T-helper 2 cell treated with Interferon-gamma antibody and Interleukin-4, amounts not matched to agents 100 ng/mL and 5 ng/mL, for 36 hours (primary cell): ENCODE measurements at regions not wholly inside any gene's neighbourhood (a gene's known extent, or its start where the extent isn't known, plus 50 kb on each side); places are given as distances from the start of the nearest gene placed in this dataset.
"Not testable (repeated sequence)": the region's sequence is repeated elsewhere in the genome, so short reads cannot be mapped to it uniquely, and the experiment has no call there.

Source experiments
- intact Hi-C: fragments of 100-400 bp; cut with micrococcal nuclease; formaldehyde crosslinking; loops from one replicate; pipeline ENCODE4 v1.15.1; 2023

DNA sequence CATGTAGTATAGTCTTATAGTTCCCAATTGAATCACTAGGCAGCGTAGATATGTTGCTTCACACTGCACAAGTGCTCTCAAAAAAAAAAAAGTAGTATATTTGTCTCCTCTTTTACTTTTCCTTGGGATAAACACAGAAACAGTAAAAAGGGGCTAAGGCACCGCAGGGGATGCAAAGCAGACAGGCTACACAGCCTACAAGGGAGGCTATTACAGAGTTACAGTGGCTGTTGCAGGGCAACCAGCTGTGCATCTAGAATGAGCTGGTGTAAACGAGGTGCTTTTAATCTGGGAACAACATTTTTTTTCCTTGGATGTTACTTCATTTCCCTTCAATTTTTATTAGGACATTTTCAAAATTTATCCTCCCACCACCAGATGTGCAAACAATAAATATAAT lies 1934.7 kb upstream of the CELF4 start:
- intact Hi-C loops, result no loop called here

- intact Hi-C loops, result no loop called here
Measured at GRCh38 chr18:39497821-39498220, 1932.2 kb upstream of the CELF4 start.

DNA sequence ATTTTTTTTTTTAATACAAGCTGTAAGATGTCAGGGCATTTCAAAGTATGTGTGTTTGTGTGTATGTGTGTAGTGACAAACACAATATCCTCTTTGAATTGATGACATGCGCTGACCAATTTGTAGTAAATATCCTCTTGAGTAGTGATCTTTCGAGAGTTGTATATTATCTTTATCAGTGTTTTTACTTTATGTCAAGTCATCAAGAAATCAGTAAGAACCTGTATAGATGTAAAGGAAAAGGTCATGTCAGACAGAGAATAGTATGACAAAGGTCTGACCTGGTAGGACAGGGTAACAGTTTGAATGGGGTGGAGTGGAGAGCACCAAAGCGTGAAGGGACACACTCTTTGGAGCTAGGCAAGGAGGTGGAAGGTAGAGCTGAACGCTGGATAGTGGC lies 1931.4 kb upstream of the CELF4 start:
- intact Hi-C loops, result no loop called here

DNA sequence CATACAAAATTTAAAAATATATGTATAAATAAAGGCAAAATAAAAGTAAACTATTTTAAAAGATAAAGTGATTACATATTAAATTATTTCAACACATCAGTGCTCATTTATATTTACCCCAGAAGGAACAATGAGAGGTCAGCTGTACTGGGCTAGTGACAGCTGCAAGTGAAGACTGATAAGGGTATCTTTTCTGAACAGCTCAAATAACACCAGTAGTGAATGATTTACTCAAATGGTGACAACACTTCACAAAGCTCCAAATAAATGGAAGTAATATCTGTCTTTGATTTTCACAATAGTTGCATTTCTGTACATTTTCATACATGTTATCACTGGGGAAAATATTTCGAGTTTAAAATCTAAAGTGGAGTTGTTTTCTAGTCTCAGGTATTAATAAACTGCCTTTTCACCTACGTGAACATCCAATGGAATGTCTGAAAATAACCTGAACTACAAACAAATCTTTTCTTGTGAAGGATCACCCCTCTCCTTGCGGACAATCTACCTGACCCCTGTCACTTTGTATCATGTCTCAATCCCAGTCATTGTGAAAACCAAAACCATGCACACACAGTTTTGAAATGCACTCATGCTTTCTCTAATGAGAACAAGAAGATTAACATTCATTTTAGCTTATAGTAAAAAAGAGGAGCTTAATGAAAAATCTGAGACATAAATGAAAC lies 1928.8 kb upstream of the CELF4 start:
- intact Hi-C loops, result no loop called here

DNA sequence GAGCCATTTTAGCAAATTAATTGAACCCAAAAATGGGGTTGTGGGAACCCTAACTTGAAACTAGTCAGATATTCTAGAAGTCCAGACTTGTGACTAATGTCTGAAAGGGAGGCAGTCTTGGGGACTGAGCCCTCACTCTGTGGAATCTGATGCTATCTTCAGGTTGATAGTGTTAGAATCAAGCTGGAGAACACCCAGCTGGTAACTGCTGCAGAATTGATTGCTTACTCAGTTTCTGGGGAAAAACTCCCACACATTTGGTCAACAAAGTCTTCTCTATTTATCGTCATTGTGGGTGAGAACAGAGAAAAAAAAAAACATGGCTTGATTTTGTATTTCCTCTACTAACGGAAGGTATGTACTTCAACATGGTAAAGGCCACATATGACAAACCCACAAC lies 1925.8 kb upstream of the CELF4 start:
- intact Hi-C loops, result no loop called here

GRCh38 chr18:39489431-39489830 lies 1923.8 kb upstream of the CELF4 start:
- intact Hi-C loops, result no loop called here

GRCh38 chr18:39487932-39488331 lies 1922.3 kb upstream of the CELF4 start:
- intact Hi-C loops, result no loop called here

DNA sequence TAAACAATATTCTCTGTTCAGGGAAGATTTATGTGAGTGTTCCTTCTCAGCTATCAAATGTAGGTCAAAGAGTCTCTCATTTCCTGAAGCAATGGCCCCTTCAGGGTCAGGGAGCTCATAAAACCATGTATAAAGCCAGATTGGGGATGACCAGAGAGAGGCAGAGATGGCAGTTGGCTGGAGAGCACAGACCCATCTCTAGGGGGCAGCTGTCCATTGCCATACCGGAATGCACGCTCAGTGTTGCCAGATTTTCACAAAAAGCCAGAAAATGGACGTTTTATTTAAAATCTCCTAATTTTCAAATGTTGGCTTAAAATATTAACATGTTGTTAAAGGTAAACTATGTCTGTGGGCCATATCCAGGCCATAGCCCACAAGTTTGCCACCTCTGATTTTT lies 1920.7 kb upstream of the CELF4 start:
- intact Hi-C loops, result no loop called here

GRCh38 chr18:39485696-39486095 lies 1920.1 kb upstream of the CELF4 start:
- intact Hi-C loops, result no loop called here

DNA sequence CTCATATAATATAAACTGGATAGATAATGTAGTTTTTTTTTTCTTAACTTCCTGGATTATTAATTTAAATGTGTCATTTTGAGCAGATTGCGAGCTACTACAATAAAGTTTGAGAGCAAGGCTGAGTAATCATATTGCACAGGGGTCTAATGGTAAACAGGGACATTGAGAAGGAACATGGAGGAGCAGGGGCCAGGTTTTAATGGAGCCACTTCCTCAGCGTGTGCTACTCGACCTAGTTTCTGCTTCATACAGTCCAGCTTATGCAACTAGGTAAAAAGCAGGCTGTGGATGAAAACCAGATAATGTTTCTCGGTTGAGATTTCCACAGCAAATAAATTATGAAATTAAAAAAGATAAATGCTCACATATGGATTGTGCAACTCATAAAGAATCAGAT lies 1915.7 kb upstream of the CELF4 start:
- intact Hi-C loops, result no loop called here

DNA sequence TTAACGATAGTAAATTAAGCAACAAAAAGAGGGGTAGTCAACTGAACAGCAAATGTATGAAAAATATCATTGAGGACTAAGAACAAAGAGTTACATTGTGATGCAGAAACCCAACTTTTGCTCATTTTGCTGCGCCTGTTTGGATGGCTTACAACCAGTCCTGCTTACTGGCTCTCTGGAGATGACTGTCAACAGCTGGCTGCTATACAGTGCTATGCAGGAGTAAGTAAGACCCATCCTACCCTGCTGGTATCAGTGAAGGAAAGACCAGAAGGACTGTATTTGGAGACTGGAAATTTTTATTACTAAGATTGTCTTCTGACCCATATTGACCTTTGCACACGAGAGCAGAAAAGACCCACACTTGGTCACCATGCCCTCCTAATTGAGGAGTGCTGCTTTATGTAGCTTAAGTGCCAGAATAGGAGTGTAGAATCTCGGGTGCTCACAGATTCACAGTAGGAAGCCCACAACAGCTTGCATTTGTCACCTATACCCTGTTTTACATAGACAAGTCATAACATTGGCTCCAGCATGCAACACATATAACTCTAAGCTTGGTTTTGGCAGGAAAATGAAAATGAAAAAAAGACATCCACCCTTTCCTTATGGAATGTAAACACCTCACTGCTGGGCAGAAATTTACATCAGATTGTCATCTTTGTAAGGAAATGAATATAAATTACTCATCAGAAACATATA lies 1915.0 kb upstream of the CELF4 start:
- intact Hi-C loops, result no loop called here

DNA sequence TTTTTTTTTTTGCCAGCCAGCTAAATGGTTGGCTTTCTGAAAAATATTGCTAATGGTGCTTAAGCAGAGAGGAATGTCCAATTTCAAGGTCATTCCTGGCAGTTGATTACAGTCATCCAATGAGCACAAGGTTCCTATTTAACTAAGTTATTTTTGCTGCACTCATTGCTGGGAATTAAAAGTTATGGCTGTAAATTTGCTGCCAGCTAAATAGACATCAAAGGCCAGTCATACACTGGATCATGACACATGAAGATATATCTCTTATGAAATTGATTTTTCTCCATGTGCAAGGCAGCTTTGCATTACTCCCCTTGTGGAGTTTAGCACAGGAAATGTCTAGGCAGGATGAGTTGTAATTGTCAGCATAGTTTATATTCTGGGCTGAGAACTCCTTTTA lies 1898.4 kb upstream of the CELF4 start:
- intact Hi-C loops, result no loop called here

GRCh38 chr18:39462436-39462835 lies 1896.8 kb upstream of the CELF4 start:
- intact Hi-C loops, result no loop called here

DNA sequence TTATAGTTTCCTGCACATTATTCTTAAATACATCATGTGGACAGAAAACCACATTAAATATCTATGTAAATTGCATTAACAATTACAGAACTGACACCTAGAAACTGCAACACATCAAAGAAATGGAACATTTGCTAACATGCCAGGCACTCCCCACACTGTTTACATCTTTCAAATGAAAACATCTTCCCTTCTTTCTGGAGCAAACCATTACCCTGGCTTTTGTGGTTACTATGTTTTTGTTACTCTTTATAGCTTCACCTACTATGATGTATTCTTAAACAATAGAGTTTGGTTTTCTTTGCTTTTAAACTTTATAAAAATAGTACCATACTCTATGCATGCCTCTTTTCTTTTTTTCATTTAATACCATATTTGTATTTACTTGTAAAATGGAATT lies 1894.5 kb upstream of the CELF4 start:
- intact Hi-C loops, result no loop called here

DNA sequence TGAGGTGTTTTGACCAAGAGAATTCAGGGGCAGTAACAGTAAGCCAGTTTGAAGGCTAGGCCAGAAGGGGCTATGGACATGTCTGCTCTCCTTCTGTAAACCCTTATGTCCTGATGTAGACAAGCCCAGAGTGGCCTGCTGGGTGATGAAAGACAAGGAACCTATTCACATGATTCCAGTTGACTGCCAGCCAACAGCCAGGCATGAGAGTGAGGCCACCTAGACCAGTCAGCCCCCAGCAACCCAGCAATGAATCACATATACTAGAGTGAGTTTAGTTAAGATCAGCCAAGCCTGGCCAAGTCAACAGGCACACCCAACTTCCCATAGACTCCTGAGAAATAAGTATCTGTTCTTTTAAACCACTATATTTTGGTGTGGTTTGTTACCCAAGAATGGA lies 1889.7 kb upstream of the CELF4 start:
- intact Hi-C loops, result no loop called here

- intact Hi-C loops, result no loop called here
Measured at GRCh38 chr18:39454866-39455265, 1889.3 kb upstream of the CELF4 start.

DNA sequence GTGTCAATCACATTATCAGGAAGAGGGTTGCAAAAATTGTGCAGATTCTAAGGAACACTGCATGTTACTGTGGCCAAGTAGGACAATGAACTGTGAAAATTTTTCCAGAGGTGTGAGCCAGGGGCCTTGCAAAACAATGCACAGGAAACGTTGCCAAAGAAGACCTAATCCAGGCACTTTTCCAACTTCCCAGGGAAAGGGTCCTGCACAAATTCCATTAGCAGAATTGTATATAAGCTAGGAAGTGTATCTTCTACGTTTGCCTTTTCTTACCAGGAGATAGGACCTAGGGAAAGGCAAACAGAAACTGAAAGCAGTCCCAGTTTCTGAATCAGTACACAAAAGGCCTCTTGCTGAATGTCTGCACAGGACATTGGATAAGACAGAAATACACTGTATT lies 1888.3 kb upstream of the CELF4 start:
- intact Hi-C loops, result no loop called here

GRCh38 chr18:39453356-39453755 lies 1887.8 kb upstream of the CELF4 start:
- intact Hi-C loops, result no loop called here

DNA sequence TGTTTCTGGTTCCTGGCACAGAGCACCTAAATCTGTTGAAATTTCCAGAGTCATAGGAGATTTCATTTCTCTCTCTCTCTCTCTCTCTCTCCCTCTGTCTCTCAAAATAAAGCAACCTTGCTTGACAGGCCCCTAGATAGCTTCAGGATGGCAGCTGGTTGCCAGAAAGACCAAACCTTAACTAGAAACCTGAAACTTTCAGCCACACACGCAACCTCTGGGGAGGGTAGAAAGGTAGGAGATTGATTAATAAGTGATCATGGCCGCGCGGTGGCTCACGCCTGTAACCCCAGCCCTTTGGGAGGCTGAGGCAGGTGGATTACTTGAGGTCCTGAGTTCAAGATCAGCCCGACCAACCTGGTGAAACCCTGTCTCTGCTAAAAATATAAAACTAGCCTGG lies 1885.4 kb upstream of the CELF4 start:
- intact Hi-C loops, result no loop called here

- intact Hi-C loops, result no loop called here
Measured at GRCh38 chr18:39449566-39449965, 1884.0 kb upstream of the CELF4 start.

- intact Hi-C loops, result no loop called here
Measured at GRCh38 chr18:39448942-39449341, 1883.3 kb upstream of the CELF4 start.

DNA sequence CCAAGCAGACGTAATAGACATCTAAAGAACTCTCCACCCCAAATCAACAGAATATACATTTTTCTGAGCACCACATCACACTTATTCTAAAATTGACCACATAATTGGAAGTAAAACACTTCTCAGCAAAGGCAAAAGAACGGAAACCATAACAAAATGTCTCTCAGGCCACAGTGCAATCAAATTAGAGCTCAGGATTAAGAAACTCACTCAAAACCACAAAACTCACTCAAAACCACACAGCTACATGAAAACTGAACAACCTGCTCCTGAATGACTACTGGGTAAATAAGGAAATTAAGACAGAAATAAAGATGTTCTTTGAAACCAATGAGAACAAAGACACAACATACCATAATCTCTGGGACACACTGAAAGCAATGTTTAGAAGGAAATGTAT lies 1879.4 kb upstream of the CELF4 start:
- intact Hi-C loops, result not testable (repeated sequence)

DNA sequence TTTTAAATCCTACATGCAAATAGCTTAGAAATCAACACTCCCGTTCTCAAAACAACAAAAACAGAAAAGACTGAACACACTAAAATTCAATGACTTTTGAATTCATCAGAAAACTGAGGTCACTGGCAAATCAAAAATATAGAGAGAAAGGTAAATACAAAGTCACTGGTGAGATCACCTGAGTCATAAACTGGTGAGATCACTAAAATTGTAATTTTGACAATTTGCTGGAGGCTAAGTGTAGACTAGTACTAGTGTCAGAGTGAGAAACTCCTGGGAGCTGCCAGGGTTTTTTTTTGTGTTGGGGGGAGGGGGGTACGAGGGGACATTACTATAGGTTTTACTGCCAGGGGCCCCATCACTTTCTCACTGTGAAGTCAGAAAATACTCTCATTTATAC lies 1876.0 kb upstream of the CELF4 start:
- intact Hi-C loops, result no loop called here
